H9 (cell line): ENCODE measurements at regions not wholly inside any gene's neighbourhood (a gene's known extent, or its start where the extent isn't known, plus 50 kb on each side); places are given as distances from the start of the nearest gene placed in this dataset.

Source experiments
- DNase-seq: peaks from one replicate; pipeline ENCODE4 v3.0.0-alpha.2; 2017
- H2AFZ ChIP-seq: one replicate; pipeline ENCODE4 v1.6.1; 2013; ENCODE audit warnings: mild to moderate bottlenecking, low read length, control low read depth, moderate library complexity
- H2AK5ac ChIP-seq: 2 replicates; pipeline ENCODE4 v1.6.1; 2013; ENCODE audit warnings: low read length, control low read depth, mixed read lengths; ENCODE audit not compliant: insufficient read length
- H2BK120ac ChIP-seq: one replicate; pipeline ENCODE4 v1.6.1; 2013; ENCODE audit warnings: low read depth, mild to moderate bottlenecking, low read length, control low read depth, inconsistent platforms; ENCODE audit not compliant: poor library complexity, severe bottlenecking
- H2BK12ac ChIP-seq: 2 replicates; pipeline ENCODE4 v1.6.1; 2013; ENCODE audit warnings: low read length, control low read depth, mixed read lengths, low read depth; ENCODE audit not compliant: insufficient read length
- H2BK15ac ChIP-seq: 2 replicates; pipeline ENCODE4 v1.6.1; 2013; ENCODE audit warnings: low read depth, low read length, control low read depth
- H2BK20ac ChIP-seq: one replicate; pipeline ENCODE4 v1.6.1; 2013; ENCODE audit warnings: low read depth, mild to moderate bottlenecking, low read length, control low read depth, inconsistent platforms; ENCODE audit not compliant: poor library complexity, severe bottlenecking
- H2BK5ac ChIP-seq: 2 replicates; pipeline ENCODE4 v1.6.1; 2013; ENCODE audit warnings: low read length, control low read depth, mixed read lengths; ENCODE audit not compliant: insufficient read length
- H3K14ac ChIP-seq: 2 replicates; pipeline ENCODE4 v1.6.1; 2013; ENCODE audit warnings: low read length, control low read depth; ENCODE audit not compliant: insufficient read depth
- H3K18ac ChIP-seq: 2 replicates; pipeline ENCODE4 v1.6.1; 2013; ENCODE audit warnings: low read depth, mild to moderate bottlenecking, mixed read lengths, low read length, control low read depth; ENCODE audit not compliant: insufficient read length
- H3K23ac ChIP-seq: 2 replicates; pipeline ENCODE4 v1.6.1; 2013; ENCODE audit warnings: low read length, control low read depth, mixed read lengths, low read depth; ENCODE audit not compliant: insufficient read length
- H3K23me2 ChIP-seq: 2 replicates; pipeline ENCODE4 v1.6.1; 2013; ENCODE audit warnings: low read depth, mild to moderate bottlenecking, mixed read lengths, low read length, control low read depth; ENCODE audit not compliant: insufficient read length, poor library complexity, severe bottlenecking
- H3K27ac ChIP-seq: 2 replicates; pipeline ENCODE4 v1.5.1; 2013; ENCODE audit warnings: low read length, control low read depth, mixed read lengths, low read depth; ENCODE audit not compliant: insufficient read length
- H3K27me3 ChIP-seq: 2 replicates; pipeline ENCODE4 v1.6.1; 2013; ENCODE audit warnings: low read length, control low read depth, inconsistent platforms; ENCODE audit not compliant: insufficient read depth
- H3K4ac ChIP-seq: 2 replicates; pipeline ENCODE4 v1.6.1; 2013; ENCODE audit warnings: low read depth, mild to moderate bottlenecking, control low read depth, inconsistent platforms, low read length, moderate library complexity
- H3K4me1 ChIP-seq: 2 replicates; pipeline ENCODE4 v1.6.1; 2013; ENCODE audit warnings: low read length, control low read depth, inconsistent platforms; ENCODE audit not compliant: insufficient read depth
- H3K4me2 ChIP-seq: 2 replicates; pipeline ENCODE4 v1.6.1; 2013; ENCODE audit warnings: low read length, control low read depth, mixed read lengths; ENCODE audit not compliant: insufficient read length, insufficient read depth
- H3K56ac ChIP-seq: 2 replicates; pipeline ENCODE4 v1.6.1; 2013; ENCODE audit warnings: low read depth, mild to moderate bottlenecking, mixed read lengths, low read length, control low read depth; ENCODE audit not compliant: insufficient read length
- H3K79me1 ChIP-seq: 2 replicates; pipeline ENCODE4 v1.6.1; 2013; ENCODE audit warnings: low read depth, mild to moderate bottlenecking, moderate library complexity, low read length, control low read depth, inconsistent platforms; ENCODE audit not compliant: insufficient read depth, poor library complexity, severe bottlenecking
- H3K79me2 ChIP-seq: 2 replicates; pipeline ENCODE4 v1.6.1; 2013; ENCODE audit warnings: low read length, control low read depth, inconsistent platforms; ENCODE audit not compliant: insufficient read depth
- H3K9ac ChIP-seq: 2 replicates; pipeline ENCODE4 v1.6.1; 2013; ENCODE audit warnings: low read length, control low read depth, mixed read lengths; ENCODE audit not compliant: insufficient read length; ENCODE audit errors: extremely low read depth
- H3K9me3 ChIP-seq: one replicate; pipeline ENCODE4 v1.6.1; 2013; ENCODE audit warnings: low read depth, low read length, inconsistent platforms; ENCODE audit not compliant: control insufficient read depth
- H3T11ph ChIP-seq: one replicate; pipeline ENCODE4 v1.6.1; 2013; ENCODE audit warnings: mild to moderate bottlenecking, low read length, control low read depth, inconsistent platforms
- H4K20me1 ChIP-seq: one replicate; pipeline ENCODE4 v1.6.1; 2013; ENCODE audit not compliant: control insufficient read depth, insufficient read length, insufficient read depth
- H4K5ac ChIP-seq: 2 replicates; pipeline ENCODE4 v1.6.1; 2013; ENCODE audit warnings: low read depth, mild to moderate bottlenecking, mixed read lengths, low read length, control low read depth; ENCODE audit not compliant: insufficient read length
- H4K8ac ChIP-seq: replicated peaks from 2 replicates; pipeline ENCODE4 v1.6.1; 2013; ENCODE audit warnings: low read length, control low read depth, mixed read lengths, low read depth; ENCODE audit not compliant: insufficient read length
- H4K91ac ChIP-seq: 2 replicates; pipeline ENCODE4 v1.6.1; 2013; ENCODE audit warnings: low read depth, mild to moderate bottlenecking, moderate library complexity, mixed read lengths, low read length, control low read depth; ENCODE audit not compliant: insufficient read length
- H3K27ac Mint-ChIP-seq, 3 experiments: 2 replicates in 2 of 3; 3 replicates in 1 of 3; pipeline ENCODE4 v1.8.0; 2020 to 2021; ENCODE audit warnings: mixed read lengths in 3 of 3, mild to moderate bottlenecking in 1 of 3, moderate library complexity in 1 of 3
- H3K27me3 Mint-ChIP-seq: 2 replicates; pipeline ENCODE4 v1.8.0; 2021; ENCODE audit warnings: low read depth, mild to moderate bottlenecking, moderate library complexity, mixed read lengths
- H3K36me3 Mint-ChIP-seq, 3 experiments: 2 replicates in 2 of 3; 3 replicates in 1 of 3; pipeline ENCODE4 v1.8.0; 2020 to 2021; ENCODE audit warnings: low read depth in 3 of 3, mixed read lengths in 3 of 3; ENCODE audit not compliant: insufficient read depth in 1 of 3
- H3K4me1 Mint-ChIP-seq, 2 experiments: 2 replicates each; pipeline ENCODE4 v1.8.0; 2020; ENCODE audit warnings: mixed read lengths in 2 of 2
- H3K4me3 Mint-ChIP-seq, 2 experiments: 2 replicates in 1 of 2; 3 replicates in 1 of 2; pipeline ENCODE4 v1.8.0; 2020 to 2021; ENCODE audit warnings: mild to moderate bottlenecking in 2 of 2, mixed read lengths in 2 of 2, moderate library complexity in 1 of 2
- H3K9me3 Mint-ChIP-seq, 2 experiments: 2 replicates in 1 of 2; 3 replicates in 1 of 2; pipeline ENCODE4 v1.8.0; 2020; ENCODE audit warnings: mild to moderate bottlenecking in 2 of 2, mixed read lengths in 2 of 2, moderate library complexity in 1 of 2
- CTCF ChIP-seq: fragments of 200-600 bp; sonication (generic); conservative IDR thresholded peaks from 3 replicates; pipeline ENCODE4 v1.8.0; 2021; ENCODE audit warnings: antibody characterized with exemption, mild to moderate bottlenecking
- WGBS: extraction: QIAGEN DNeasy Blood & Tissue Kit; methylation state at CpG from one replicate; pipeline ENCODE4 v1.1.7; 2013; ENCODE audit warnings: missing lambda C conversion rate, low lambda C conversion rate, mixed read lengths; ENCODE audit not compliant: insufficient read length; ENCODE audit errors: extremely low coverage; 5-methylcytosine and 5-hydroxymethylcytosine counted together

GRCh38 chr1:244284641-244285156, 167.0 kb downstream of the ADSS2 start:
- H3K36me3 Mint-ChIP-seq: peaks cover 0 to 5% (median 0%) of the 10 kb centered on the region in 3 experiments; a peak in 3 of 7 replicates
- Histone ChIP-seq H3K79me1 (no peaks in the 10 kb centered on the region), H3K27me3 (no peaks in the 10 kb centered on the region), H3K27ac (no peak overlapping the region), H3K9me3 (no peaks in the 10 kb centered on the region), H2BK15ac (no peak overlapping the region), H3K56ac (no peak overlapping the region), H4K5ac (no peak overlapping the region), H3K14ac (no peak overlapping the region; the same call in 1 of the 2 replicates), H2BK120ac (no peak overlapping the region), H3K23me2 (no peaks in the 10 kb centered on the region), H3K4me2 (no peak overlapping the region), H4K8ac (no peak overlapping the region), H2BK12ac (no peak overlapping the region), H3K9ac (no peak overlapping the region), H4K91ac (no peak overlapping the region), H3K4me1 (no peaks in the 10 kb centered on the region), H4K20me1 (no peaks in the 10 kb centered on the region), H2BK5ac (no peak overlapping the region), H3K79me2 (no peaks in the 10 kb centered on the region), H2BK20ac (no peak overlapping the region), H2AFZ (no peak overlapping the region), H3K23ac (no peak overlapping the region), H3K18ac (no peak overlapping the region), H3K4ac (no peak overlapping the region), H3T11ph (no peak overlapping the region), H2AK5ac (no peak overlapping the region)
- no CpG with 5 or more reads among the region's 17 CpGs for WGBS
- peaks cover 3 to 4% of the 10 kb centered on the region in 2 experiments; a peak in 2 of 5 replicates for H3K9me3 Mint-ChIP-seq
- TF ChIP-seq CTCF: no peak
- no peak for DNase-seq
- no peak overlapping the region for H3K4me3 Mint-ChIP-seq
- no peaks in the 10 kb centered on the region for H3K4me1 Mint-ChIP-seq
- no peak overlapping the region for H3K27ac Mint-ChIP-seq
- no peaks in the 10 kb centered on the region; the same call in 1 of the 2 replicates for H3K27me3 Mint-ChIP-seq
